ENCODE measurements at regions not wholly inside any gene's neighbourhood (a gene's known extent, or its start where the extent isn't known, plus 50 kb on each side); places are given as distances from the start of the nearest gene placed in this dataset.
"Not testable (repeated sequence)": the region's sequence is repeated elsewhere in the genome, so short reads cannot be mapped to it uniquely, and the experiment has no call there.

DNA sequence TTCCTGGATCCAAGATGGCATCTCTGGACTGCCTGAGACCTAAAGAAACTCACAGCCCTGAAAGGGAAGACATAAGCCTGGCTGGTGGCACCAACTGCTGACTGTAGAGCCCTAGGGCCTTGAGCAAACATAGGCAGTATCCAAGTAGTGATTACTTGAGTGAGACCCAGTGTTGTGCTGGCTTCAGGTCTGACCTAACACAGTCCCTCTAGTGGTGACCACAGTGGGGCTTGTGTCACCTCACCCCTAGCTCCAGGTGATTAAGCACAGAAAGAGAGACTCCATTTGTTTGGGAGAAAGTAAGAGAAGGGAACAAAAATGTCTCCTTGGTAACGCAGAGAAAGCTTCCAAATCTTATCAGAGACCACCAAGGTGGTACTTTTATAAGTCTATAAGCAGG, 496.3 kb upstream of the HTR2C start:
- no peak for DNase-seq (ENCODE audit: low spot score)

DNA sequence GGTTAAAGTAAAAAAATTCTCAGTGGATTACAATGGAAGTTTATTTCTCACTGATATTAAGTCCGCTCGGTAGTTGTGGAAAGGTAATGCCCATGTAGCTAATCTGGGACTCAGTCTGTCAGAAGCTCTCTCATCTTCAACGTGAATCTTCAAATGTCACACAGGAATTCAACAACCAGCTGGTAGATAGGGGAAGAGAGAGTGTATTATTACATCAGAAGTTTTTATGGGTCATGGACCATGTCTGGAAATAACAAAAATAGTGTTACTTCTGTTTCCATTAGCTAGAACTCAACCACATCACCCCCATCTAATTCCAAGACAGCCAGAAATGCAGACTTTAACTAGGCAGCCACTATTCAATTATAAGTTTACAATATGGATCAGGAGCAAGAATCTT, 506.1 kb upstream of the HTR2C start:
- DNase-seq (ENCODE audit: low spot score): no peak

GRCh38 chrX:114075073-114075673, 508.7 kb upstream of the HTR2C start:
- no peak for DNase-seq (ENCODE audit: low spot score)

DNA sequence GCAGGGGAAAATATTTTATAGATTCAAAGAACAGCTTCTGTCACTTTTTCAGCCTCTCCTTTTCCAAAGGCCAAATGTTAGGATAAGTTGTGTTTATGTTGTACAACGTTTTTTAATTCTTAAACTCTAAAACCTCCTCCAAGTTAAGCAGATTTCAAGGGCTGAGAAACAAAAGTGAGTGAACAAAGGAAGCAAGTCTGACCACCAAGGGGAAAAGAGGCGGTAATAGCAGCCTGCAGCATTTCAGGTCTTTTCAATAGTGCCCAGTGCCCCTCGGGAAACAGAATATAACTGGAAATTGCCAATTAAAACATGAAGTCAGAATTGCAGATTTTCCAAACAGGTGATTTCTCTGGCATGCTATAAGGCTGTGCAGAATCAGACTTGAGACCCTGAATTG, 510.0 kb upstream of the HTR2C start:
- no peak for DNase-seq (ENCODE audit: low spot score)

GRCh38 chrX:114071412-114071811, 512.5 kb upstream of the HTR2C start:
- no peak for DNase-seq (ENCODE audit: low spot score)

DNA sequence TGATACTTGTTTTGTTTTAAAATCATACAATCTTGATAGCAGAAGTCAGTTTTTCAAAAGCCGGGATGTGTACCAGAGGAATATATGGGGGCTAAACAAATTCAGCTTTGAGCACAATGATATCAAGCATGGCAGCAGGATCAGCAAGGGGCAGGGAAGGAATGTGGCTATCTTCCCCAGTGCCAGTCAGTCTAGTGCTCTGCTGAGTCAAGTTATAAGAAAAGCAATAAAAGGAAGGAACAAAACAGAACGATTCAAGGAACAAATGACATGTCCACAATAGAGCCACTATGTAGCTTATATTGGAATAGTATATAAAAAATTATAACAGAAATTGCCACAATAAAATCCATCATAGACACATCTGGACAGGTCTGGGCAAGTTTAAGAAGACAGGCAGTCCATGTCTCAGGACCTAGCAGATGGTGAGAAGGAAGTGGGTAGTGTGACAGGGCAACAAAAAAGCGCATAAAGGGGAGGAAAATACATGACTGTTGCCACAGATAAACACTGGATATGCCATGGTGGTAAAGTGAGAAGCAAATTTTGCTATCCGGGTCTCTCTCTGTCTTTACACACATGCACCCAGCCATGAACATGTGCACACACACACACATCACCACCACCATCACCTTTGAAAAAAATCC, 518.2 kb upstream of the HTR2C start:
- DNase-seq (ENCODE audit: low spot score): no peak

- DNase-seq (ENCODE audit: low spot score): no peak
Observed at GRCh38 chrX:114061226-114061625, 522.7 kb upstream of the HTR2C start.

DNA sequence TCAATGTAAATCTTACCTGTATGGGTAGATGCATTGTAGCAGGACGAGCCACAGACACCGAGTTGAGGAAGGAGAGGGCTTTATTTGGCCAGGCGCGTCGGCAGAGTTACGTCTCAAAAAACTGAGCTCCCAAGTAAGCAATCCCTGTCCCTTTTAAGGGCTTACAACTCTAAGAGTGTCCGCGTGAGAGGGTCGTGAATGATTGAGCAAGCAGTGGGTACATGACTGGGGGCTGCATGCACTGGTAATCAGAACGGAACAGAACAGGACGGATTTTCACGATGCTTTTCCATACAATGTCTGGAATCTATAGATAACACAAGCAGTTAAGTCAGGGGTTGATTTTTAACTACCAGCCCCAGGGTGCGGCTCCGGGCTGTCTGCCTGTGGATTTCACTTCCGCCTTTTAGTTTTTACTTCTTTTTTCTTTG, 524.9 kb upstream of the HTR2C start:
- DNase-seq (ENCODE audit: low spot score): no peak

GRCh38 chrX:114057422-114057821, 526.5 kb upstream of the HTR2C start:
- not testable (repeated sequence) for DNase-seq (ENCODE audit: low spot score)

DNA sequence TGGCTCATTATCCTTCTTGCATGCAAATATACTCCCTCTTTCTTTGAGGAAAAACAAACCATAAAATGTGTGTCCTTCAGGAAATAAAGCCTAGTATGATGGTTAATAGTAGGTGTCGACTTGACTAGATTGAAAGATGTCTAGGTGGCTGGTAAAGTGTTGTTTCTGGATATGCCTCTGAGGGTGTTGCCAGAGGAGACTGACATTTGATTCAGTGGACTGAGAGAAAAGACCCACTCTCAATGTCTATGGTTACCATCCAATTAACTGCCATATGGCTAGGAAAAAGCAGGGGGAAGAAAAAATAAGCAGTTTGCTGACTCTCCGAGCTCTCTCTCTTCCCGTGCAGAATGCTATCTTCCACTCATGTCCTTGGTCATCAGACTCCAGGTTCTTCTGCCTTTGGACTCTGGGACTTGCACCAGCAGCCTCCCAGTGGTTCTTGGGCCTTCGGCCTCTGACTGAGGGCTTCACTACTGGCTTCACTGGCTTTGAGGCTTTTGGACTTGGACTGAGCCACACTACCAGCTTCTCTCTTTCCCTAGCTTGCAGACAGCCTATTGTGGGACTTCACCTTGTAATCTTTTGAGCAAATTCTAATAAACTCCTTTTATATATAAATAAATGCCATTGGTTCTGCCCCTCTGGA, 532.1 kb upstream of the HTR2C start:
- no peak for DNase-seq (ENCODE audit: low spot score)

- no peak for DNase-seq (ENCODE audit: low spot score)
Observed at GRCh38 chrX:114050075-114050796, 533.6 kb upstream of the HTR2C start.

- no peak for DNase-seq (ENCODE audit: low spot score)
Observed at GRCh38 chrX:114049063-114049462, 534.8 kb upstream of the HTR2C start.

- no peak for DNase-seq (ENCODE audit: low spot score)
Observed at GRCh38 chrX:114047558-114047957, 536.3 kb upstream of the HTR2C start.

DNA sequence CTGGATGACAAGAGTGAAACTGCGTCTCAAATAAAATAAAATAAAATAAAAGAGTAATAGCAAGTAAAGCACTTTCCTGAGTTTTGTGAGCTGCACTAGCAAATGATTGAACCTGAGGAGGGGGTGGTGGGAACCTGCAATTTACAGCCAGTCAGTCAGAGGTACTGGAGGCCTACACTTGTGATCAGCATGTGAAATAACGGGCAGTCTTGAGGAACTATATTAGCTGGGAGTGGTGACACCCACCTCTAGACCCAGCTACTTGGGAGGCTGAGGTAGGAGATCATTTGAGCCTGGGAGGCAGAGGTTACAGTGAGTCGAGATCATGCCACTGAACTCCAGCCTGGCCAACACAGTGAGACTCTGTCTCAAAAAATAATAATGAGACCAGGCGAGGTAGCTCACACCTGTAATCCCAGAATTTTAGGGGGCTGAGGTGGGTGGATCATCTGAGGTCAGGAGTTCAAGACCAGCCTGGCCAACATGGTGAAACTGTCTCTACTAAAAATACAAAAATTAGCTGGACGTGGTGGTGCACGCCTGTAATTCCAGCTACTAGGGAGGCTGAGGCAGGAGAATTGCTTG, 537.1 kb upstream of the HTR2C start:
- no peak for DNase-seq (ENCODE audit: low spot score)

- DNase-seq (ENCODE audit: low spot score): not testable (repeated sequence)
Observed at GRCh38 chrX:114041470-114041869, 542.4 kb upstream of the HTR2C start.

- not testable (repeated sequence) for DNase-seq (ENCODE audit: low spot score)
Observed at GRCh38 chrX:114040661-114041269, 543.1 kb upstream of the HTR2C start.

DNA sequence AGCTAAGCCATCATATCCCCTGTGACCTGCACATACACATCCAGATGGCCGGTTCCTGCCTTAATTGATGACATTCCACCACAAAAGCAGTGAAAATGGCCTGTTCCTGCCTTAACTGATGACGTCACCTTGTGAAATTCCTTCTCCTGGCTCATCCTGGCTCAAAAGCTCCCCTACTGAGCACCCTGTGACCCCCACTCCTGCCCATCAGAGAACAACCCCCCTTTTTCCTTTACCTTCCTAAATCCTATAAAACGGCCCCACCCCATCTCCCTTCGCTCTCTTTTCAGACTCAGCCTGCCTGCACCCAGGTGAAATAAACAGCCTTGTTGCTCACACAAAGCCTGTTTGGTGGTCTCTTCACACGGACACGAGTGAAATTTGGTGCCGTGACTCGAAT, 543.8 kb upstream of the HTR2C start:
- not testable (repeated sequence) for DNase-seq (ENCODE audit: low spot score)

GRCh38 chrX:114038358-114038757, 545.5 kb upstream of the HTR2C start:
- no peak for DNase-seq (ENCODE audit: low spot score)

DNA sequence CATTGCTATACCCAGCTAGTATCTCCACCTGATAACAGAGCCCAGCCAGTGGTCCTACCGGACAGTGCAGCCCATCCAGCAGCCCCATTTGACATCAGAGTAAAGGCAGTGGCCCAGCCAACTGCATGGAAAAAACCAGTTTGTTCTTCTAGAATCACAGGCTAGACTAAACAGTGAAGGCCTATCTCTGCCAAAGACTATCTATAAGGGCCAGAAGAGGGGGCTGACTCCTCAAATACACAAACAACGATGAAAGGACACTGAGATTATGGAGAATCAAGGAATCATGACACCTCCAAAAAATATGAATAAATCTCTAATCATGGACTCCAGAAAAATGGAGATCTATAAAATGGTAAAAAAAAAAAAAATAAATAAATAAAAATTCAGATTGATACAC, 546.4 kb upstream of the HTR2C start:
- DNase-seq (ENCODE audit: low spot score): no peak

- no peak for DNase-seq (ENCODE audit: low spot score)
Observed at GRCh38 chrX:114028907-114029662, 554.8 kb upstream of the HTR2C start.

DNA sequence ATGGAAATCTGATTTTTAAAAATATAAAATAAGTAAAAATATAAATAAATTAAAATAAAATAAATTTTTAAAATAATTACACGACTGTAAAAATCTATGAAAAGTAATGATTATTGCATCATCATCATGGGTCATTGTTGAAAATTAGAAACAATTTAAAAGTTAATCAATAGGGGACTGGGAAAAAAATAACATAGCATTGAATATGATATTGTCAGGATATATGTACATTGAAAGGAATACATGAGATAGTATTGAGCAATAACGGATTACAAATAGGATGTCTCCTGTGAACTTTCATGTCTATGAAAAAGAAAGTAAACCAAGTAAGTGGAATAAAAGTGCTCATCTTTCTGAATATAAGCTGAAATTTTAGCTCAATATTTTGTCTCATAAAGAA, 566.8 kb upstream of the HTR2C start:
- no peak for DNase-seq (ENCODE audit: low spot score)
